SU-DHL-6 (cell line): ENCODE measurements at regions not wholly inside any gene's neighbourhood (a gene's known extent, or its start where the extent isn't known, plus 50 kb on each side); places are given as distances from the start of the nearest gene placed in this dataset.
A peak's percentile ranks its signal among the peaks of the same experiment; 100 is the strongest.

Experiments used
- H2AFZ ChIP-seq: fragments of 200-600 bp; sonication (generic); 2 replicates; pipeline ENCODE4 v1.6.1; 2014; ENCODE audit warnings: low read depth, mild to moderate bottlenecking, moderate library complexity, mixed read lengths, antibody characterized with exemption, low read length; ENCODE audit not compliant: severe bottlenecking
- H3F3A ChIP-seq: fragments of 200-600 bp; shearing (Covaris generic); 2 replicates; pipeline ENCODE4 v1.6.0; 2016; ENCODE audit warnings: antibody characterized with exemption, mild to moderate bottlenecking; ENCODE audit not compliant: insufficient read depth
- H3K27ac ChIP-seq: fragments of 200-600 bp; sonication (generic); 2 replicates; pipeline ENCODE4 v1.5.1; 2016; ENCODE audit warnings: low read depth, mild to moderate bottlenecking, low read length, moderate library complexity, mixed read lengths
- H3K27me3 ChIP-seq: fragments of 200-600 bp; sonication (generic), shearing (Covaris generic); 2 replicates; pipeline ENCODE4 v1.6.0; 2014; ENCODE audit warnings: mild to moderate bottlenecking, low read length
- H3K36me3 ChIP-seq: fragments of 200-600 bp; sonication (generic); 2 replicates; pipeline ENCODE4 v1.6.1; 2014; ENCODE audit warnings: mild to moderate bottlenecking, low read length, mixed read lengths
- H3K4me2 ChIP-seq: fragments of 300-600, 200-600 bp; shearing (Covaris generic), sonication (generic); 2 replicates; pipeline ENCODE4 v1.6.0; 2014; ENCODE audit warnings: low read length, low read depth, mild to moderate bottlenecking; ENCODE audit not compliant: poor library complexity, severe bottlenecking
- H3K4me3 ChIP-seq: fragments of 200-600 bp; sonication (generic); 2 replicates; pipeline ENCODE4 v1.5.1; 2014; ENCODE audit warnings: antibody characterized with exemption, low read length, mild to moderate bottlenecking, mixed read lengths; ENCODE audit not compliant: insufficient read depth, poor library complexity, severe bottlenecking
- H3K79me2 ChIP-seq: fragments of 200-600 bp; sonication (generic); 2 replicates; pipeline ENCODE4 v1.6.1; 2014; ENCODE audit warnings: mild to moderate bottlenecking, low read length, moderate library complexity; ENCODE audit not compliant: insufficient read depth
- H3K9ac ChIP-seq: fragments of 200-600 bp; sonication (generic); 2 replicates; pipeline ENCODE4 v1.7.0; 2014; ENCODE audit warnings: mild to moderate bottlenecking, low read length
- H3K9me2 ChIP-seq: fragments of 200-600 bp; sonication (generic); replicated peaks from 2 replicates; pipeline ENCODE4 v1.6.1; 2014; ENCODE audit warnings: low read length; ENCODE audit not compliant: insufficient read depth
- H3K9me3 ChIP-seq: fragments of 200-600 bp; sonication (generic); 2 replicates; pipeline ENCODE4 v1.6.1; 2014; ENCODE audit warnings: low read length, mixed read lengths; ENCODE audit not compliant: insufficient read depth
- H4K20me1 ChIP-seq: fragments of 200-600 bp; sonication (generic); 2 replicates; pipeline ENCODE4 v1.6.1; 2014; ENCODE audit warnings: low read depth, mild to moderate bottlenecking, antibody characterized with exemption, low read length, moderate library complexity, mixed read lengths
- EZH2phosphoT487 ChIP-seq: fragments of 200-600 bp; sonication (generic), shearing (Covaris generic); conservative IDR thresholded peaks from 2 replicates; pipeline ENCODE4 v1.6.1; 2018; ENCODE audit warnings: mild to moderate bottlenecking, antibody characterized with exemption, low read length, moderate library complexity, mixed read lengths
- TF ChIP-seq, protein P1 (sequence below): fragments of 200-600 bp; sonication (generic); IDR thresholded peaks from one replicate; pipeline ENCODE4 v1.5.1; 2017; ENCODE audit warnings: antibody characterized with exemption, mild to moderate bottlenecking, low read length, moderate library complexity; ENCODE audit not compliant: insufficient read depth, poor library complexity, severe bottlenecking

DNA sequence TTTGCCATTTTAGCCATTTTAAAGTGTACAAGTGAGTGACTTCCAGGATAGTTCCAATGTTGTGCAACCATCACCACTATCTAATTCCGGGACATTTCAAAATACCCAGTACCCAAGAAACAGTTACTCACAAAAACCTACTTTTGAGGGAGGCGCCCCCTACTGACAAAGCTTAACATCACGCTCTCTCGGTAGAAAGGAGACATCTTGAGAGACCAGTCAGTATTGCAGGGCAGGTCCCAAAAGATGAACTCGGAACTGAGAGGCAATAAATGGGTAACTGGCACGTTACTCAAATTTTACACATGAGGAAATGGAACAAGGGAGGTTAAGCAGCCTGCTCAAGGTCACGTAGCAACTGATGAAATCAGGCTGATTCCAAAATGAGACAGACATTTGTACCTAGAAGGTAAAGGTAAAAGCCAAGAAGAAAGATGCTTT is 50.0 kb upstream of the POU2AF1 start:
- H2AFZ ChIP-seq = peak overlapping the region; percentile 56
- H3K9me3 ChIP-seq = no peaks in the 10 kb centered on the region
- no peak overlapping the region for H3K9ac ChIP-seq
- H3K4me3 ChIP-seq = no peak overlapping the region
- H3K36me3 ChIP-seq = no peaks in the 10 kb centered on the region
- no peaks in the 10 kb centered on the region for H3K27me3 ChIP-seq
- peak overlapping the region; percentile 58 for H3K27ac ChIP-seq
- H3K4me2 ChIP-seq = peak overlapping the region; percentile 3
- TF ChIP-seq, protein P1, sequence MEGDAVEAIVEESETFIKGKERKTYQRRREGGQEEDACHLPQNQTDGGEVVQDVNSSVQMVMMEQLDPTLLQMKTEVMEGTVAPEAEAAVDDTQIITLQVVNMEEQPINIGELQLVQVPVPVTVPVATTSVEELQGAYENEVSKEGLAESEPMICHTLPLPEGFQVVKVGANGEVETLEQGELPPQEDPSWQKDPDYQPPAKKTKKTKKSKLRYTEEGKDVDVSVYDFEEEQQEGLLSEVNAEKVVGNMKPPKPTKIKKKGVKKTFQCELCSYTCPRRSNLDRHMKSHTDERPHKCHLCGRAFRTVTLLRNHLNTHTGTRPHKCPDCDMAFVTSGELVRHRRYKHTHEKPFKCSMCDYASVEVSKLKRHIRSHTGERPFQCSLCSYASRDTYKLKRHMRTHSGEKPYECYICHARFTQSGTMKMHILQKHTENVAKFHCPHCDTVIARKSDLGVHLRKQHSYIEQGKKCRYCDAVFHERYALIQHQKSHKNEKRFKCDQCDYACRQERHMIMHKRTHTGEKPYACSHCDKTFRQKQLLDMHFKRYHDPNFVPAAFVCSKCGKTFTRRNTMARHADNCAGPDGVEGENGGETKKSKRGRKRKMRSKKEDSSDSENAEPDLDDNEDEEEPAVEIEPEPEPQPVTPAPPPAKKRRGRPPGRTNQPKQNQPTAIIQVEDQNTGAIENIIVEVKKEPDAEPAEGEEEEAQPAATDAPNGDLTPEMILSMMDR = peak; percentile 94
- TF ChIP-seq EZH2phosphoT487 = no peak
- H4K20me1 ChIP-seq = no peaks in the 10 kb centered on the region
- H3F3A ChIP-seq = no peaks in the 10 kb centered on the region
- no peaks in the 10 kb centered on the region for H3K79me2 ChIP-seq
- no peaks in the 10 kb centered on the region for H3K9me2 ChIP-seq
